ENCODE measurements at regions not wholly inside any gene's neighbourhood (a gene's known extent, or its start where the extent isn't known, plus 50 kb on each side); places are given as distances from the start of the nearest gene placed in this dataset.

DNA sequence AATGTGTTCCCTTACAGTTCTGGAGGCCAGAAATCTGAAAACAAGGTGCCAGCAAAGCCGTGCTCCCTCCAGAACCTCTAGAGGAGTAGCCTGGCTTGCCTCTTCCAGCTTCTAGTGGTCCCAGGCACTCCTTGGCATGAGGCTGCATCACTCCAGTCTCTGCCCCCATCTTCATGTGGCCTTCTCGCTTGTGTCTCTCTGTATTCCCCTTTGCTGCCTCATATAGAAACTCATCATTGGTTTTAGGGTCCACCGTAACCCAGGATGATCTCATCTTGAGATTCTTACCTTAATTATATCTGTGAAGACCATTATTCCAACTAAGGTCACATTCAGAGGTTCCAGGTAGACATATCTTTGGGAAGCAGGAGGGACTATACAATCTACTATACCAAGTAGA, 182.4 kb downstream of the SKIDA1 start:
- TF ChIP-seq, protein P1, sequence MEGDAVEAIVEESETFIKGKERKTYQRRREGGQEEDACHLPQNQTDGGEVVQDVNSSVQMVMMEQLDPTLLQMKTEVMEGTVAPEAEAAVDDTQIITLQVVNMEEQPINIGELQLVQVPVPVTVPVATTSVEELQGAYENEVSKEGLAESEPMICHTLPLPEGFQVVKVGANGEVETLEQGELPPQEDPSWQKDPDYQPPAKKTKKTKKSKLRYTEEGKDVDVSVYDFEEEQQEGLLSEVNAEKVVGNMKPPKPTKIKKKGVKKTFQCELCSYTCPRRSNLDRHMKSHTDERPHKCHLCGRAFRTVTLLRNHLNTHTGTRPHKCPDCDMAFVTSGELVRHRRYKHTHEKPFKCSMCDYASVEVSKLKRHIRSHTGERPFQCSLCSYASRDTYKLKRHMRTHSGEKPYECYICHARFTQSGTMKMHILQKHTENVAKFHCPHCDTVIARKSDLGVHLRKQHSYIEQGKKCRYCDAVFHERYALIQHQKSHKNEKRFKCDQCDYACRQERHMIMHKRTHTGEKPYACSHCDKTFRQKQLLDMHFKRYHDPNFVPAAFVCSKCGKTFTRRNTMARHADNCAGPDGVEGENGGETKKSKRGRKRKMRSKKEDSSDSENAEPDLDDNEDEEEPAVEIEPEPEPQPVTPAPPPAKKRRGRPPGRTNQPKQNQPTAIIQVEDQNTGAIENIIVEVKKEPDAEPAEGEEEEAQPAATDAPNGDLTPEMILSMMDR (IDR thresholded peaks at IDR 0.05 in 8 of 11, conservative IDR thresholded peaks at IDR 0.05 in 3 of 11) = no peak
- TF ChIP-seq POLR2A (IDR thresholded peaks at IDR 0.05) = no peak
- TF ChIP-seq POLR2AphosphoS5 (IDR thresholded peaks at IDR 0.05) = no peak
